H1 (cell line): ENCODE measurements at regions not wholly inside any gene's neighbourhood (a gene's known extent, or its start where the extent isn't known, plus 50 kb on each side); places are given as distances from the start of the nearest gene placed in this dataset.

Experiments used
- GABPA ChIP-seq: IDR thresholded peaks from 2 replicates; pipeline ENCODE4 v1.6.1; 2011; ENCODE audit warnings: mild to moderate bottlenecking, low read length, moderate library complexity, borderline replicate concordance; ENCODE audit not compliant: insufficient read depth

GRCh38 chr6:126662966-126663365 is 323.1 kb downstream of the CENPW start (continued):
- TF ChIP-seq GABPA, result no peak
